T1000 (cell line): ENCODE measurements at regions not wholly inside any gene's neighbourhood (a gene's known extent, or its start where the extent isn't known, plus 50 kb on each side); places are given as distances from the start of the nearest gene placed in this dataset.
"Not testable (repeated sequence)": the region's sequence is repeated elsewhere in the genome, so short reads cannot be mapped to it uniquely, and the experiment has no call there.

Experiments
- DNase-seq: peaks from one replicate; lab custom pipeline; 2025; ENCODE audit warnings: mixed read lengths; lab: John Stamatoyannopoulos, UW

DNA sequence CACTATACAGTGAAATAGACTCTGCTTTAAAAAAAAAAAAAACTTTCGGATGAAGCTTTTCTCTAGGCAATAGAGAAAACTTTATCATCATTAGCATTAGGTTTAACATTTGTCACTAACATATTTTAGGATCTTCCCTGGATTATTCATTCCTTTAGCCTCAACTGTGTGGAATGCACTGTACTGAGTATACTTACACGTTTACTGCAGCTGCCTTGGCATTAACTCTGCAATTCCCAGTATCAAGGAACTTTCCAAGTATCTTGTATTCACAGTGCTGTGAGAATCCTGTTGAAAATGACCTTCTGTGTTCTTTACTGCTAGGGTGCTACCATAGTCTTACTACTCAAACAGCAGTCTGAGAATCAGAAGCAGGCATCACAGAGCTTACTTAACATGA lies 328.2 kb upstream of the COL3A1 start:
- no peak for DNase-seq

DNA sequence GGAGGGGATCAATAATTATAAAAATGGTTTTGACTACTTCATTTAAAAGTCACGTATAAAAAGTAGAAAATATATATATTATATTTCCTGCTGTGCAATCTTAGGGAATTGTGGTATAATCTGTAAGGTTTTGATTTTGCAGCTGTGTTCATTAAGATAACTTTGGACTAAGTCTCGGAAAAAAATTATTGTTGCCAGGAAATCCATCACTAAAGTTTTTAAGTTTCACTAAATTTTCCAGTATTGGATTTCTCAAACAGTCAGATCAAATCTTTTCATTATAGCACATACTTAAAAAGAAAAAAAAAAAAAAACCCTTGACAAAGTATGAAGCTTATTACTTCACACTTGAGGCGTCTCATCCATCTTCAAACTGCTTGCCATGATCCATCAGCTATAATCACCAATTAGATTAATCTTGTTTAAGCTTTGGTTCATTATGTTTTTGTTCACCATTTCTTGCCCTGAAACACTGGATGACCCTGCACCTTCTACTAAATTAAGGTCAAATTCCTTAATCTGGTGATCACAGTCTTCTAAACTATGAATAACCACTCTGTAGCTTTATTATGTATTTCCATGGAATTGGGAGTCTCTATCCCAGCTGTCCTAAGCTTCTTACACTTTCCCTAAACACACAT lies 326.6 kb upstream of the COL3A1 start:
- DNase-seq = no peak

GRCh38 chr2:188659656-188660406 lies 314.3 kb upstream of the COL3A1 start:
- peak; percentile 13 for DNase-seq

- DNase-seq = no peak
Measured at GRCh38 chr2:188663301-188663700, 310.9 kb upstream of the COL3A1 start.

DNA sequence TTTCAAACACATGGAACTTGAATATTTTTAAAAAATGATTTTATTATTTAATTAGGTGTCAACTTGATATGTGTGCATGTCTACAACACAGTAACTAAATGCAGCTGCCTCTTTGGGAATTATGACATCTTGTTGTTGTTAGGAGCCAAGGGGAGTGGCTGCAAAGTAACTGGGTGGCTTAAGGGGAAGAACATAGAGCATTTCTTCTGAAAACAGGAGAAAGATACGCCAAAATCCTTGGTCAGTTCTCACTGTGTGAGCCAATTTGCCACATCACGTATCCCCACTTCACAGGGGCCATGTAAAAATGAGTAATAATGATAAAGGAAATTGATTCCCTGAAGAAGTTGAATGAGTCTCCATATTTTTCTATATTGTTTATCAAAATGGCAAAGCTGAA lies 309.8 kb upstream of the COL3A1 start:
- DNase-seq = no peak

DNA sequence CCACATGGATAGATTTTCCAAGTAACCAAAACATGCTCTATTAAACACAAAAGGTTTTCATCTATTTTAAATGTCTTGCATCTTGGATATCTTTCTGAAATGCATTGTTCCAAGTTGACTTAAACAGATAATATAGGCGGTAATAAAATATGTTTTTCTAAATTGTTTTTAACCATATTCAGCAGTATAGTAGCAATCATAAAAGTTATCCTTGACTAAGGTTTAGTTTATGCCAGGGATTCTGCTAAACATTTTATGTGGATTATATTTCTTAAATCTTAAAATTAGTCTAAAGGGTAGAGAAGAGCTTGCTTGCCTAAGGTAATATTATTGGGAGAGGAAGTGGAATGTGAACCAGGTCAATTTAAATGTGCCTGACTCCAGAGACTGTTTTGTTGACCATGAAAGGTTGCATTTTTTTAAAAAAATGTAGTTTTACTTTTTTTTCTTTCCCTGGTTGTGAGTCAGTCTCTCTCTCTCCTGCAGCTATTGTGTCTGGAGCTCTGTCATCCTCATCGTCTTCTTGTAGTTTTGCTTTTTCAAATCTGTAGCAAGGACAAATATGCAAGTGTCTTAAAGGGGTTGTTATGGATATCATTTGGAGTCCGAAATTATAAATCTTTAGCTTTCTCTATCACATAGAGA lies 309.1 kb upstream of the COL3A1 start:
- no peak for DNase-seq

GRCh38 chr2:188665727-188666304 lies 308.4 kb upstream of the COL3A1 start:
- DNase-seq = no peak

DNA sequence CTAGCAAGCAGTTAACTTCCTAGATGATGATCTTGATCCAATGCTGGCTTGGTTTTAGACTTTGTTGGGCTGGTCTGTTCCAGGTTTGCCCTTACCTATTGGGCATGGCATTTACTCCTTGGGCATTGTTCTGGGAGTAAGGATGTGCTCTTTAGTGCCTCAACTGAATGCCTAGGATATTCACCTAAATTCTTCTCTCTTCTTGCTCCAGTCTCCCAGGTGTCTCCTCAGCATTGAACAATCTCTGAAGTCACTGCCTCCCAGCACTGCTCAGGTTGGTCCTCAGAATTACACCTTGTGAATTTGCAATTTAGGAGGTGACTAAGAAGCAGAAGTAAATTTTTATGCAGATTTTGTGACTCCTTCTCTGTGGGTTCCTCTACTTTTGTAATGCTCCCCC lies 307.7 kb upstream of the COL3A1 start:
- no peak for DNase-seq

DNA sequence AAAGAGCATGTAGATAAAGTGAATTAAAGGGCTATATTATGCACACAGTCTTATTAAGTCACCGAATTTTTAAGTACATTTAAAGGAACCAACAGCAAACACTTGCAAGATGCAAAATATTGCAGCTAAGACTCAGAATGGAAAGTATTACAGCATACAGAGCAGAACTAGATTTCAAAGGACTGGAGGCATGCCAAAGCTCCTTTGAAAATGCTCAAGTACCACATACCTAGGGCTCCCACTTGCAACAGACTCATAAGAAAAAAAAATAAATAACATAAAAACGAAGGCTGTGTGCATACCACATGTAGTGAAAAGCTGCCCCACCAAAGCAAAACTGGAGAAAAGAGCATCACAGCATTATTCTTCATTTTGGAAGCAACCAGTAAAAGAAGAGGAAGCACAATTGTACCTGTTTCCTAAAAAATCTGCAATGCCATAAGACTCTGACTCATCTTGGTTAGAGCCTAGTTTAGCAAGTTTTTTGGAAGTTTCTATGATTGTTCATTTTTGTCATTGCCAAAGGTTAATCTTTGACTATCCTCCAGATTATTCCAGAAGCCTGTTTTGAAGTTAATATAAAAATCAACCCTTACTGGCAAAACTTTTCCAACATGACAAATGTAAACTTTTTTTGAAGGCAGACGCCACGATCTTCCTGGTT lies 306.0 kb upstream of the COL3A1 start:
- no peak for DNase-seq

GRCh38 chr2:188675391-188676009 lies 298.7 kb upstream of the COL3A1 start:
- DNase-seq = no peak

- DNase-seq = no peak
Measured at GRCh38 chr2:188676010-188676400, 298.2 kb upstream of the COL3A1 start.

- no peak for DNase-seq
Measured at GRCh38 chr2:188677142-188677541, 297.0 kb upstream of the COL3A1 start.

GRCh38 chr2:188678882-188679281 lies 295.3 kb upstream of the COL3A1 start:
- DNase-seq = no peak

DNA sequence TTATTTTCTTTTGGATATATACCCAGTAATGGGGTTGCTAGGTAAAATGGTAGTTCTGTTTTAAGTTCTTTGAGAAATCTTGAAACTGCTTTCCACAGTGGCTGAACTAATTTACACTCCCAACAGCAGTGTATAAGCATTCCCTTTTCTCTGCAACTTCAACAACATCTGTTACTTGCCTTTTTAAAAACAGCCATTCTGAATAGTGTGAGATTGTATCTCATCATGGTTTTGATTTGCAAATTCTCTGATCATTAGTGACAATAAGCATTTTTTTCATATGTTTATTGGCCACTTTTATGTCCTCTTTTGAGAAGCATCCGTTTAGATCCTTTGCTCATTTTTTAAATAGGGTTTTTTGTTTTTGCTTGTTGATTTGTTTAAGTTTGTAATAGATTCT lies 291.3 kb upstream of the COL3A1 start:
- no peak for DNase-seq

GRCh38 chr2:188684795-188685194 lies 289.4 kb upstream of the COL3A1 start:
- DNase-seq = no peak

DNA sequence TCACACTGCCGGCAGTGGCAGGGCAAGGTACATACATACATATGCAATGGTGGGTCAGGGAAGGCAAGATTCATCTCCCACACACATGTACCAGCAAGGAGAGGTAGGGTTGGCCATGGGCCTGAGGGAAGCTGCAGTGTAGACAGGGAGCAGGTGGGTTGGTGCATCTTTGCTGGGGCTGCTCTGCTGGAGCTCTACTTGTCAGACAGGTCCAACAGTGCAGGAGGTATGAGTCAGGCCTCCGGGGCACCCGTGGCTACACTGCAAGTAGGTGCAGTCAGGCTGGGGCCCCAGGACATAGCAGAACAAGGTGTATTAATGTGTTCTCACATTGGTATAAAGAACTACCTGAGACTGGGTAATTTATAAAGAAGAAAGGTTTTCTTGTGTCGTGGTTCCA lies 281.1 kb upstream of the COL3A1 start:
- no peak for DNase-seq

- no peak for DNase-seq
Measured at GRCh38 chr2:188693771-188694170, 280.4 kb upstream of the COL3A1 start.

- DNase-seq = no peak
Measured at GRCh38 chr2:188695953-188696352, 278.2 kb upstream of the COL3A1 start.

DNA sequence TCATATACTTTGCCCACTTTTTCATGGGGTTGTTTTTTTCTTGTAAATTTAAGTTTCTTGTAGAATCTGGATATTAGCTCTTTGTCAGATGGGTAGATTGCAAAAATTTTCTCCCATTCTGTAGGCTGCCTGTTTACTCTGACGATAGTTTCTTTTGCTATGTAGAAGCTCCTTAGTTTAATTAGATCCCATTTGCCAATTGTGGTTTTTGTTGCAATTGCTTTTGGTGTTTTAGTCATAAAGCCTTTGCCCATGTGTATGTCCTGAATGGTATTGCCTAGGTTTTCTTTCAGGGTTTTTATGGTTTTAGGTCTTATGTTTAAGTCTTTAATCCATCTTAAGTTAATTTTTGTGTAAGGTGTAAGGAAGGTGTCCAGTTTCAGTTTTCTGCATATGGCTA lies 276.0 kb upstream of the COL3A1 start:
- DNase-seq = not testable (repeated sequence)

- no peak for DNase-seq
Measured at GRCh38 chr2:188701836-188702235, 272.3 kb upstream of the COL3A1 start.

GRCh38 chr2:188705191-188705590 lies 269.0 kb upstream of the COL3A1 start:
- DNase-seq = no peak

DNA sequence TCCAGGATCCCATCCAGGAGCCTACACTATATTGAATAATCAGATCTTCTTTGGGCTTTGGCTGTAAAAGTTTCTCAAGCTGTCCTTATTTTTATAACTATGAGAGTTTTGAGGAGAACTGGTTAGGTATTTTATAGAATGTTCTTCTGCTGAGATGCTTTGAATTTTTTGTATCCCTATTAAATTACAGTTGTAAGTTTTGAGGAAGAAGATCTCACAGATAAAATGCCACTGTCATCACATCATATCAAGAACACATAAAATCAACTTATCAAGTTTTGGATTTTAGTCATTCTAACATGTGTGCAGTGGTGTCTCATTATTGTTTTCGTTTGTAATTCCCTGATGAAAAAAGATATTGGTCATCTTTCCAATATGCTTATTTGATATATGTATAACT lies 260.2 kb upstream of the COL3A1 start:
- DNase-seq = no peak
